GM12872 (cell line): ENCODE measurements at regions not wholly inside any gene's neighbourhood (a gene's known extent, or its start where the extent isn't known, plus 50 kb on each side); places are given as distances from the start of the nearest gene placed in this dataset.
A peak's percentile ranks its signal among the peaks of the same experiment; 100 is the strongest.

Experiments
- CTCF ChIP-seq: IDR thresholded peaks from 3 replicates; pipeline ENCODE4 v1.5.1; 2011; ENCODE audit warnings: low read depth, mild to moderate bottlenecking, low read length, moderate library complexity; ENCODE audit not compliant: insufficient read depth

GRCh38 chr5:97842687-97843086 is 659.6 kb upstream of the RIOK2 start:
- no peak for TF ChIP-seq CTCF

- TF ChIP-seq CTCF = 0 out of 3 replicates have a peak, but pooled peaks have one; percentile 5
Measured at GRCh38 chr5:97844797-97845196, 661.8 kb upstream of the RIOK2 start.

DNA sequence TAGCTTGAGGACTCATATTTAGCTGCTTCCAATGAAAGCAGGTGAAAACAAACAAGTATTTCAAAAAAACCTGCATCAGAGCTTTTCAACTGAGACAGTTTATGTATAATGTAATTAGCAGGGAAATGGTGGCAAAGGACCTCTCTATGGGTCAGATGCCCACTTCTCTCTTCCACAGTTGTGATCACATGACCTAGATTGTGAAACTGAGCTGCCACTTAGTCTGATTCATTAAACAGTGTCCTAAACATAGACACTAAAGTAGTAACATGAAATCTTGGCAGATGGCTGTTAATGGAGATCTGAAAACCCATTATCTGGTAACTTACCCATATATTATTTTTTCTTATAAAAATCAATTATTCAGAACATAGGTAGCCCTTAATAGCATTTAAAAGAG is 663.6 kb upstream of the RIOK2 start:
- TF ChIP-seq CTCF = no peak

DNA sequence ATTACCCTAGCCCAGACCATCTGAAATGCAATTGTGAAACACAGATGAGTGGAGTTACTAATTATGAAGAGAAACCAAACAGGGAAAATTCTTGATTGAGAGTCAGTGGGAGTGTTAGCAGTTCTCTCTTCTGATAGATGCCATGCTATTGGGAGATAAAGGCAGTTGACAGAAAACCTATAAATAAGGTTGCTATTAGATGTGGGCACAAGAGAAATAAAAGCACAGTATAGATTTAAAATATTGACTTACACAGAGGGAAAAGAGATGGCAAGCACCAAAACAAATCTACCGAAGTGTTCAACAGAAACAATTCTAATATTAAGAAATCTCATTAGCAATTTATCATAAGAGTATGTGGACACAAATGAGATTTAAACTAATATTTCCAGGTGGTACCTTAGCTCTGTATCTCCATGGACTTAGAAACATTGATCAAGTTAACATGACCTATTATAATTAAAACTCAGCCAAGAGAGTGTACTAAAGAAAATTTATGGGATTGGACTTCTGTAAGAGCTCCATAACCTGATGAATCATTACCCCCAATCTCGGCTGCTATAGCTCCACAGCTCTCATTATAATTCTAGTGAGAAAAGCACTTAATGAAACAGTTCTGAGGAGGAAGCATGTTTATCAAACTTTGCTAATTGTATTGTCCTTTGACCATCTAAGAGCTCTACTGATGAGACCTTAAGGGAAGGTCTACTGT is 665.0 kb upstream of the RIOK2 start:
- TF ChIP-seq CTCF = no peak

GRCh38 chr5:97851036-97851435 is 668.0 kb upstream of the RIOK2 start:
- TF ChIP-seq CTCF = no peak

- no peak for TF ChIP-seq CTCF
Measured at GRCh38 chr5:97854871-97855762, 672.1 kb upstream of the RIOK2 start.

- TF ChIP-seq CTCF = no peak
Measured at GRCh38 chr5:97874491-97874890, 691.4 kb upstream of the RIOK2 start.
